Stimulated activated naive CD8-positive, alpha-beta T cell treated with anti-CD3 and anti-CD28 coated beads, Interleukin-15, Interleukin-2, amounts not matched to agents 100 U/mL and 50 U/mL, for 24 hours (primary cell): ENCODE measurements at regions not wholly inside any gene's neighbourhood (a gene's known extent, or its start where the extent isn't known, plus 50 kb on each side); places are given as distances from the start of the nearest gene placed in this dataset.

Source experiments
- ATAC-seq: fragments of 150-1000 bp; cut with Tn5 transposase; one replicate; pipeline ENCODE4 v1.10.0; 2021
- DNase-seq: peaks from one replicate; pipeline ENCODE4 v3.0.0; 2021

DNA sequence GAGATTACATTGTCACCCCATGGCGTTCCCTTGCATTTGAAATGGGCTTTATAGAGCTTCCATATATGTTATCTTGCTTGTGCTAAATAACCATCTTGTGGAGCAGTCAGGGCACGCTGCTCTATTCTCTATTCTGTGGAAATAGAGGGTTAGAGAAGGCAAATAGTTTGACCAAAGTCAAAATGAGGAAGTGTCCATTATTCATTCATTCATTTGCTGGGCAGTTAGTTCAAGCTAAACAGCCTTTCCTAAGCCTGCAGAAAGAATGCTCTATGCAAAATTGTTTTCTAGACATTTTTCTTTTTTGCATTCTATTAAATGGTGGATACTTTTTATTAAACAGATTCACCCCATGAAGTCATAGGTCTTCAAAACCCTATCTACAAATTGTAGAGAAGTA is 67.8 kb upstream of the ELAC2 start:
- ATAC-seq (no peak), DNase-seq (no peak)

DNA sequence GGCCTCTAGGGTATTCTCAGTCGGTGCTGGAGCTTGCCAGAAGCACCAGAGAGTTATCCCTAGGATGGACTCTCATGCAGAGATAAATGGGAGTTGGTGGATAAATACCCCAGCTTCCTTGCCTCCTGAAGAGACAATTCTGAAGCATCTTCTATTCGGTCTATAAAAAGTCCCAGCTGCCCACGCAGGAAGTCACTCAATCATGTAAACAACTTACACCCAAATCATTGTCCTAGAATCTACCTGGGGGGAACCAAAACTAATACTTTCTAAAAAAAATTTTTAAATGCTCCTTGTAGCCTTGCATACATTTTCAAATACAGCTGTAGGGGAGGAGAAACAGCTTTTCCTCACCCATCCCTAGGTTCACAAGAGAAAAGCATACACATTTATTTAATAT is 66.6 kb upstream of the ELAC2 start:
- no peak for ATAC-seq
- DNase-seq, result no peak

DNA sequence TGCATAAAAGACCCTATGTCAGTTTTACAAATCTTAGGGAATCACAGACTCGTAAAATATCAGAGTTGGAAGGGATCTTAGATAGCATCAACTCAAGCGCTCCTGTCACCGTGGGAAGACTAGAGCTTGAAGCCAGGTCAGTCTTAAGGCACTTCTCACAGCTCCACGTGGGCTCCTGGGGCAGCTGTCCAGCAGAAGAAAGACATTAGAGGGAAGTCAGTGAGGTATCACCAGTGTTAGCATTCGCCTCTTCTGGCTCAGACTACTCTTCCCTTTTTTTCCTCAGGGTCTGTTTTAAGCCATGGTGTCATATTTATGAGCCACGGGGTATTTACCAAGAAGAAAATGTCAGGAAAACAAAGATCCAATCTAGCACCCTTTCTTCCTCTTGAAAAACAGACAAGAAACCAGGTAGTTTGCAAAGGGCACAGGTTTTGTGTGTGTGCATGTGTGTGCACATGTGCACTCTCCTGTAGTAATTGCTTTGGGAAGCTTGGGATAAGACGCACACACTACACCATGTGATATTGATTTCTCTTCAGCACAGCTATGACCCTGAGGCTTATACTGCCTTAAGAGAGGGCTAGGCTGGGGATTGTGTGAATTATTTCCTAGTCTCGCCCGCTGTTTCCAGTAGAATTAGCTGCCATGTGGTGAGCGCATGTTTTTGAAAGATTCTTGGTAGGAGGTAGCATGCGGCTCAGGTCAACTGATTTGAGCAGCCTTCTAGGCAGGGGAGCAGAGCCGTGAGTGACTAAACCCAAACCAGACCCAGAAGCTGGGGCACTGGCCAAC is 61.0 kb upstream of the ELAC2 start:
- DNase-seq, result no peak

DNA sequence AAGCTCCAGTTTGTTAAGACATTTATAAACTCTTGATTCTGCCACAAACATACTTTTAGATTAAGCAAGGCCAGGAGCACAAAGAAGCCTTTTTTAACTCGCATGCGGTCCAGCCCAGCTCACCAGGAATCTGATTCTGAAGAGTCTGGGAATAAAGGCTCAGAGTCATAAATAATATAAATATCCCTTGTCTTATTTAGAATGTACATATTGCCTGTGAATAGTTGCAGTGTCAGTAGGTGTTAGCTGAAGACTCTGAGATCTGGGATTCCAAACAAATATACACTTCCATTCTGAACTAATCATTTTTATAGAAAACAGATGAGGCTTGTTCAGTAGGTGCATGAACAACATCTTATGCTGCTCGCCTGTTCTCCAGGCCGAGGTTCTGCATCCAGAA is 59.1 kb upstream of the ELAC2 start:
- DNase-seq, result no peak
- no peak for ATAC-seq

More for the DNA sequence above, 61.0 kb upstream of the ELAC2 start:
- ATAC-seq, result no peak

DNA sequence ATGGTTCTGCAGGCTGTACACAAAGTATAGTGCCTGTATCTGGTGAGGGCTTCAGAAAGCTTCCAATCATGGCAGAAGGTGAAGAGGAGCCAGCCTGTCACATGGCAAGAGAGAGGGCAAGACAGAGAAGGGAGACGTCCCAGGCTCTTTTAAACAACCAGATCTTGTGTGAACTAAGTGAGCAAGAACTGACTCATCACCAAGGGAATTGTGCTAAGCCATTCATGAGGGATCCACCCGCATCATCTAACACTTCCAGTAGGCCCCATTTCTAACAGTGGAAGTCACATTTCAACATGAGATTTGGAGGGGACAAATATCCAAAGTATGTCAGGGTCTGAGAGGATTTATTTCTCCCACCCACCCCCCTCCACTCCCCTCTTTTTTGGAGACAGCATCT is 56.2 kb upstream of the ELAC2 start:
- ATAC-seq (no peak), DNase-seq (no peak)

DNA sequence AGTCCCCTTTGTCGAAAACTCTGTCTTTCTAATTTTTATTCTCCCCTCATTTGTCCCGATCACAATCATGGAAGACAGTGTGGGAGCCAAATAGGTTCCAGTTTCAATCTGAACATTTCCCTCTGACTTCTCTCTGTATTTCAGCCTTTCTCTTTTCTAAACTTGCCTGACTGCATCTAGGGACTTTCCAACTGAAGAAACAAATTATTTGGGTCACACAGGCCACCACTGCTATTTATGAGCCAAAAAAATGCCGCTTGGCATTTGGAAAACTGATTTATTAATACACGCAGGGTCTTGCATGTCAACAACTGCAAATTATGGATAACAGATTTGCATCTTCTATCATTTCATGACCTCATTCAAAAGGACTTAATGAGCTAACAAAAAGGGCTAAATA is 55.2 kb upstream of the ELAC2 start:
- DNase-seq (no peak), ATAC-seq (no peak)

DNA sequence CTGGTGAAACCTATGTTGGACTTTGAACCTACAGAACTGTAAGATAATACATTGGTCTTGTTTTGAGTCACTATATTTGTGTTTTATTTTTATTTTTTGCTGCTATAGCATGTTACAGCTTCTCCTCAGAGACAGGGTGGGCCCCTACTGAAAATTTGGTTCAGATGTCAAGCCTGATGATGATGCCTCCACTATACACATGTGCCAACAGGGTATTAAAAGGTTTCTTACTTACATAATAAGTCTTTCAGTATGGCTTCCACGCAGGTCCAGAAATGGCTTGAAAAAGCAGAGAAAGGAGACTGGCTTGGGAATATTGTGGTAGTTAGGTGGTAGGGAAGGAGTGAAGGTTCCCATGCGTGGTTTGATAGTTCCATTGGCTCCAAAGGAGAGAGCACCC is 52.9 kb upstream of the ELAC2 start:
- ATAC-seq, result no peak
- no peak for DNase-seq

DNA sequence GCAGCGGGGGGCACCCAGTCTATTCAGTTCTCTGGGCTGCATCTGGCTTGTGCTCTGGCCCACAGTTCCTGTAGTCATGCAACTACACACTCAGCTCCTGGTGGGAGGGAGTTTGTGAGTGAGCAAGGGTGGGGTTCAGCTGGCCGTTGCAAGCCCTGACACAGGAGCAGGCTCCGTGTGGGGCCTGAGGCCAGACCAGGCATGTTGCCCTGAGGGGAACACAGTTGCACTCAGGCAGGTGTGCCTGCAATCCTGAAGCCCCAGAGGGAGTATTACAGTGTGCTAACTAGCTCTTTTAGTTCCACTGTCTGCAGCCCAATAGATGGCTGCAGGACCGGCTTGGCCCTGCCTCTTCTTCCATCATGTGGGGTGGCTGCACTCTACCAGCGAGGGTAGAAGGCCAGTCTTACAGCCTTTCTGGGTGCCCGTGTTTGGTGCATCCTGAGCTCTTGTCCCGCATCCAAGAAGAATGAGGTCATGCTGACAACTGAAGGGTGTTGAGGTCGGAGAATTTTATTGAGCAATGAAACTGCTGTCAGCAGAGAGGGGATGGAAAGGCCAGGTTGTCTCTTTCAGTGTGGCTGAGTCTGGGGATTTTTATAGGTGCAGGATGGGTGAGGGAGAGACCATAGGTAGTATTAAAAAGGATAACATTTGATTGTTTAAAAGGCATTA is 49.9 kb upstream of the ELAC2 start:
- DNase-seq (no peak), ATAC-seq (no peak)
